Neural cell (in vitro differentiated cells): ENCODE measurements at regions not wholly inside any gene's neighbourhood (a gene's known extent, or its start where the extent isn't known, plus 50 kb on each side); places are given as distances from the start of the nearest gene placed in this dataset.

Experiments used
- H2AFZ ChIP-seq: fragments of 200-600, 300-800 bp; sonication (generic), shearing (Covaris generic); 2 replicates; pipeline ENCODE4 v1.6.0; 2014; ENCODE audit warnings: low read depth, mild to moderate bottlenecking, antibody characterized with exemption, low read length, moderate library complexity
- H3F3A ChIP-seq: fragments of 200-600 bp; shearing (Covaris generic); 2 replicates; pipeline ENCODE4 v1.6.1; 2016; ENCODE audit warnings: mild to moderate bottlenecking, moderate library complexity, mixed read lengths, antibody characterized with exemption, low read length; ENCODE audit not compliant: insufficient read depth, poor library complexity, severe bottlenecking
- H3K27ac ChIP-seq: fragments of 200-600, 300-800 bp; sonication (generic), shearing (Covaris generic); 2 replicates; pipeline ENCODE4 v1.5.1; 2014; ENCODE audit warnings: mild to moderate bottlenecking, low read length, moderate library complexity
- H3K27me3 ChIP-seq: fragments of 300-800, 200-600 bp; sonication (generic), shearing (Covaris generic); 2 replicates; pipeline ENCODE4 v1.6.0; 2014; ENCODE audit warnings: mild to moderate bottlenecking, low read depth, low read length, moderate library complexity; ENCODE audit not compliant: insufficient read depth
- H3K36me3 ChIP-seq: fragments of 300-800, 200-600 bp; sonication (generic), shearing (Covaris generic); 2 replicates; pipeline ENCODE4 v1.5.1; 2014; ENCODE audit warnings: mild to moderate bottlenecking, antibody characterized with exemption, low read length, moderate library complexity; ENCODE audit not compliant: insufficient read depth
- H3K4me2 ChIP-seq: fragments of 300-800, 200-600 bp; sonication (generic), shearing (Covaris generic); 2 replicates; pipeline ENCODE4 v1.6.0; 2014; ENCODE audit warnings: mild to moderate bottlenecking, low read length
- H3K4me3 ChIP-seq: fragments of 300-800, 200-600 bp; sonication (generic), shearing (Covaris generic); 2 replicates; pipeline ENCODE4 v1.5.1; 2014; ENCODE audit warnings: mild to moderate bottlenecking, low read length, moderate library complexity
- H3K79me2 ChIP-seq: fragments of 200-600 bp; shearing (Covaris generic); replicated peaks from 2 replicates; pipeline ENCODE4 v1.6.0; 2014; ENCODE audit warnings: mild to moderate bottlenecking, low read length, moderate library complexity; ENCODE audit not compliant: insufficient read depth
- H3K9ac ChIP-seq: fragments of 300-800, 200-600 bp; sonication (generic), shearing (Covaris generic); 2 replicates; pipeline ENCODE4 v1.6.1; 2016; ENCODE audit warnings: mild to moderate bottlenecking, low read length, mixed read lengths
- H3K9me2 ChIP-seq: fragments of 200-600 bp; shearing (Covaris generic); 2 replicates; pipeline ENCODE4 v1.6.1; 2016; ENCODE audit warnings: mild to moderate bottlenecking, low read length, mixed read lengths; ENCODE audit not compliant: insufficient read depth
- H3K9me3 ChIP-seq: fragments of 200-600, 300-800 bp; sonication (generic), shearing (Covaris generic); 2 replicates; pipeline ENCODE4 v1.6.1; 2016; ENCODE audit warnings: mild to moderate bottlenecking, mixed run types, low read length, moderate library complexity, mixed read lengths
- H4K20me1 ChIP-seq: fragments of 200-600 bp; shearing (Covaris generic); 2 replicates; pipeline ENCODE4 v1.6.1; 2016; ENCODE audit warnings: mild to moderate bottlenecking, mixed run types; ENCODE audit not compliant: insufficient read depth
- EP300 ChIP-seq: fragments of 450-650 bp; conservative IDR thresholded peaks from 2 replicates; pipeline ENCODE4 v1.6.1; 2014; ENCODE audit warnings: antibody characterized with exemption, mild to moderate bottlenecking, moderate library complexity; ENCODE audit not compliant: poor library complexity, severe bottlenecking
- EZH2 ChIP-seq: fragments of 200-600, 300-800 bp; shearing (Covaris generic), sonication (generic); IDR thresholded peaks from 2 replicates; pipeline ENCODE4 v1.6.1; 2014; ENCODE audit warnings: antibody characterized with exemption, low read length, borderline replicate concordance, mild to moderate bottlenecking; ENCODE audit not compliant: insufficient read depth, poor library complexity, severe bottlenecking
- MXI1 ChIP-seq: fragments of 450-650 bp; conservative IDR thresholded peaks from 2 replicates; pipeline ENCODE4 v1.6.1; 2014; ENCODE audit warnings: antibody characterized with exemption, mild to moderate bottlenecking; ENCODE audit not compliant: poor library complexity, severe bottlenecking
- POLR2AphosphoS5 ChIP-seq: IDR thresholded peaks from 2 replicates; pipeline ENCODE4 v1.6.1; 2012
- RAD21 ChIP-seq: fragments of 450-650 bp; conservative IDR thresholded peaks from 2 replicates; pipeline ENCODE4 v1.6.1; 2014; ENCODE audit warnings: antibody characterized with exemption, mild to moderate bottlenecking, moderate library complexity
- REST ChIP-seq: IDR thresholded peaks from 2 replicates; pipeline ENCODE4 v1.6.1; 2012; ENCODE audit warnings: borderline replicate concordance
- SMC3 ChIP-seq: fragments of 450-650 bp; conservative IDR thresholded peaks from 2 replicates; pipeline ENCODE4 v1.6.1; 2014; ENCODE audit warnings: antibody characterized with exemption, mild to moderate bottlenecking, moderate library complexity; ENCODE audit not compliant: poor library complexity
- TAF1 ChIP-seq: IDR thresholded peaks from 2 replicates; pipeline ENCODE4 v1.6.1; 2012; ENCODE audit warnings: low read depth
- TF ChIP-seq, protein P1 (sequence below): fragments of 450-650 bp; IDR thresholded peaks from 2 replicates; pipeline ENCODE4 v1.5.1; 2014; ENCODE audit warnings: antibody characterized with exemption, mild to moderate bottlenecking, moderate library complexity; ENCODE audit not compliant: poor library complexity, severe bottlenecking

DNA sequence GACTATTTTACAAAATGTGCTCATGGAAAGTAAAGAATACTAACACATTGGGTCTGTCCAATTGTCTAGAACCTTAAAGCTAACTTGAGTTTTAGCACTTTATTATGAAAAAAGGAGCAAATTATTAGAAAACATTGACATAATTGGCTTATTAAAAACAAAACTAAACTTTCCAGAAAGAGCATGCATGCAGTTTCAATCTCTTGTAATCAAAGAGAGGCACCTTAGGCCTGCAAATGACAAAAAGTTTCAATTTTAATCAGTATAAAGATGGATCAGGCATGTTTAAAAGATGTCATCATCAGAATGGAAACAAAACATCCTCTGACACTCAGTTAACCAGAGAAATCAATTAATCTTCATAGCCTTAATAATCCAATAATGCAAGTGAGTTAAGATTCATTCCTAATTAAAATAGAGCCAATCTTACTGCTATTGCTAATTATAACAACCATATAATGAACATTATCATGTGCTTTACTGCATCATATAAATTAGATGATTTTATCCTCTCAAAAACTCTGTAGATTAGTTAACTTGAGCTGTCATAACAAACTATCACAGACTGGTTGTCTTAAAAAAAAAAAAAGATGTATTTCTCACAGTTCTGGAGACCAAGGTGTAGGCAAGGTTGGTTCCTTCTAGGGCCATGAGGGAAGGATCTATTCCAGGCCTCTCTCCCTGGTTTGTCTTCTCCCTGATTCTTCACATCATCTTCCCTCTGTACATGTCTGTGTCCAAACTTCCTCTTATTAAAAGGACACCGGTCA lies 131.4 kb downstream of the RPAP3 start:
- H3K27me3 ChIP-seq = no peaks in the 10 kb centered on the region
- H3K27ac ChIP-seq = peak overlapping the region; percentile 98
- H3K9me3 ChIP-seq = no peaks in the 10 kb centered on the region
- no peaks in the 10 kb centered on the region for H3K9me2 ChIP-seq
- H3K36me3 ChIP-seq = no peaks in the 10 kb centered on the region
- peaks cover 11% of the 10 kb centered on the region for H3F3A ChIP-seq
- no peak overlapping the region for H2AFZ ChIP-seq
- H3K9ac ChIP-seq = no peak overlapping the region
- H3K4me2 ChIP-seq = no peak overlapping the region
- TF ChIP-seq TAF1 = no peak
- TF ChIP-seq POLR2AphosphoS5 = no peak
- no peak for TF ChIP-seq REST
- no peaks in the 10 kb centered on the region for H4K20me1 ChIP-seq
- H3K4me3 ChIP-seq = no peak overlapping the region
- H3K79me2 ChIP-seq = no peaks in the 10 kb centered on the region

DNA sequence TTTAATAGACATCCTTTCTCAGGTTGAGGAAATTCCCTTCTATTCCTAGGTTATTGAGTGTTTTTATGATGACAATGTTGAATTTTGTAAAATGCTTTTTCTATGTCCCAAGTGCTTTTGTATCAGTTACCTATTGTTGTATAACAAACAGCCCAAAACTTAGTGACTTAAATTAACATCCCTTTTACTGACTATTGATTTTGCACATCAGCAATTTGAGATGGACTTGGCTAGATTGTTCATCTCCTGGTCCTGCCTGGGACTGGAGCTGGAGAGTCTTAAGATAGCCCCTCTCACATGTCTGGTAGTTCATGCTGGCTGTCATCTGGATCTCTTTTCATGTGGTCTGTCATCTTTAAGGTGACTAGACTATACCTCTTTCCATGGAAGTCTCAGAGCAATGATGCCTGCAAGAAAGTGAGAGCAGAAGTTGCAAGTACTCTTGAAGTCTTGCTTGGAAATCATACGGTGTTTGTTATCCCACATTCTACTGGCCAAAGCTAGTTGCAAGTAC lies 132.6 kb downstream of the RPAP3 start:
- Histone ChIP-seq H3K27ac (no peak overlapping the region), H3K79me2 (no peaks in the 10 kb centered on the region), H4K20me1 (no peaks in the 10 kb centered on the region), H3K4me3 (no peak overlapping the region), H3K9ac (no peak overlapping the region), H3K27me3 (no peaks in the 10 kb centered on the region), H3K36me3 (no peaks in the 10 kb centered on the region), H3K9me2 (no peaks in the 10 kb centered on the region), H3K9me3 (no peaks in the 10 kb centered on the region), H3F3A (peaks cover 11% of the 10 kb centered on the region), H2AFZ (no peak overlapping the region), H3K4me2 (no peak overlapping the region)
- TF ChIP-seq TAF1 (no peak), EP300 (no peak), MXI1 (no peak), RAD21 (no peak), EZH2 (no peak), SMC3 (no peak), REST (no peak), POLR2AphosphoS5 (no peak)
- TF ChIP-seq, protein P1, sequence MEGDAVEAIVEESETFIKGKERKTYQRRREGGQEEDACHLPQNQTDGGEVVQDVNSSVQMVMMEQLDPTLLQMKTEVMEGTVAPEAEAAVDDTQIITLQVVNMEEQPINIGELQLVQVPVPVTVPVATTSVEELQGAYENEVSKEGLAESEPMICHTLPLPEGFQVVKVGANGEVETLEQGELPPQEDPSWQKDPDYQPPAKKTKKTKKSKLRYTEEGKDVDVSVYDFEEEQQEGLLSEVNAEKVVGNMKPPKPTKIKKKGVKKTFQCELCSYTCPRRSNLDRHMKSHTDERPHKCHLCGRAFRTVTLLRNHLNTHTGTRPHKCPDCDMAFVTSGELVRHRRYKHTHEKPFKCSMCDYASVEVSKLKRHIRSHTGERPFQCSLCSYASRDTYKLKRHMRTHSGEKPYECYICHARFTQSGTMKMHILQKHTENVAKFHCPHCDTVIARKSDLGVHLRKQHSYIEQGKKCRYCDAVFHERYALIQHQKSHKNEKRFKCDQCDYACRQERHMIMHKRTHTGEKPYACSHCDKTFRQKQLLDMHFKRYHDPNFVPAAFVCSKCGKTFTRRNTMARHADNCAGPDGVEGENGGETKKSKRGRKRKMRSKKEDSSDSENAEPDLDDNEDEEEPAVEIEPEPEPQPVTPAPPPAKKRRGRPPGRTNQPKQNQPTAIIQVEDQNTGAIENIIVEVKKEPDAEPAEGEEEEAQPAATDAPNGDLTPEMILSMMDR = no peak
